DMS79 (cell line): ENCODE measurements at regions not wholly inside any gene's neighbourhood (a gene's known extent, or its start where the extent isn't known, plus 50 kb on each side); places are given as distances from the start of the nearest gene placed in this dataset.

ENCODE experiments used
- DNase-seq: peaks from one replicate; lab custom pipeline; 2025; lab: John Stamatoyannopoulos, UW

DNA sequence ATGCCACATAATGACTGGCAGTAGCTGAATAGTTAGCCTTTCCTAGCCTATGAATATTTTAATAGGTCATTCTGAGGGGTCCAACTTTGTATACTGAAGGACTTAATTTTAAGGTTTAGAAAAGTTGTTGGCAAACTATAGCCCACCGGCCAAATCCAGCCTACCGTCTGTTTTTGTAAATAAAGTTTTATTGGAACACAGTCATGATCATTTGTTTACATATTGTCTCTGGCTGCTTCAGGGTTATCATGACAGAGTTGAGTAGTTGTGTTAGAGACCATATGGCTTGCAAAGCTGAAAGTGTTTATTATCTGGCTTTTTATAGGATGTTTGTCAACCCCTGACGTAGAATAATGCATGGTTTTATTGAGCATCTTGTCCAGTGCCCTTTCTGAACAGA, 73.4 kb downstream of the NTMT2 start:
- no peak for DNase-seq

DNA sequence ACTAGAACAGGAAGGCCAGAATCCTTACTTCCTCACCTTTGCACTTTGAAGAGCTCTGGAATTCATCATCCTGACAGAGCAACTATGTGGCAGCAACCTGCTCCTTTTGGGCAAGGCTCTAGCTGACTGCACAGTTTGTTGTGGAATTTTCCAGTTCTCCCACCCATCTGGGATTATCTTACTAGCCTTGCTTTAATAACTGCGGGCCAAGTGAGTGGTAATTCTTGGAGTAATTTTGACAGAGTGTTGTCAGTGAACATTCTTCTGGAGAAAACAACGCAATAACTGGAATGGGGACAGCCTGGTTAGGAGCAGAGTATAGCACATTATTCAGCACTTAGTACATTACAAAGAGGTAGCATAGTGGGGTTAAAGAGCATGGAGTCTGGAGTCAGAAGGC, 75.3 kb downstream of the NTMT2 start:
- no peak for DNase-seq

DNA sequence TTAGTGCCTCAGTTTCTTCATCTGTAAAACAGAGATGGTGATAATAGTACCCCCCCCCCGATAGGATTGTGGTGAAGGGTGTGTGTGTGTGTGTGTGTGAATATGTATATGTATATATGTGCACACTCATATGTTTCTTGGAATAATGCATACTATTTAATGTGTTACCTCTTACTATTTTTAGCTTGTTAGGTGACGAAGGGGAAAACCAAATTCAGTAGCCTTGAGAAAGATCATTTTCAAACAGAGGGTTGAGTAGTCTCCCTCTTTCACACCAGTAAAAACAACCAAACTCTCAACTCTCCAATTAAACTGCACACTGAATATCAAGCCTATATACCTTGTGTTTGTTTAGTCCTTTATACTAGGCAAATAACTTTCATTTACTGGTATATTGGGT, 75.7 kb downstream of the NTMT2 start:
- no peak for DNase-seq

DNA sequence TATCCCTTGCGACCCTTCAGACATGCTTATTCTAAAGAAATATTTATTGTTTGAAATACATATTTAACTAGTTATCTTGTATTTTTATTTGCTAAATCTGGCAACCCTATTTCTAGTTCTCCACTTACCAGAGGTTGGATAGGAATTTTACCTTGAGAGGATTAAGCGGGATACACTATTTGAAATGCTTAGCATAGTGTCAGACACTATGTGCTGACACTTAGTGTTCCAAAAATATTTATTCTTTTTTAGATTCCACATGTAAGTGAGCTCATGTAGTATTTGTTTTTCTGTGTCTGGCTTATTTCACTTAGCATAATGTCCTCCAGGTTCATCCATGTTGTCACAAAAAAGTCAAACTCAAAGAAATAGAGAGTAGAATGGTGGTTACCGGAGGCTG, 78.7 kb downstream of the NTMT2 start:
- no peak for DNase-seq

DNA sequence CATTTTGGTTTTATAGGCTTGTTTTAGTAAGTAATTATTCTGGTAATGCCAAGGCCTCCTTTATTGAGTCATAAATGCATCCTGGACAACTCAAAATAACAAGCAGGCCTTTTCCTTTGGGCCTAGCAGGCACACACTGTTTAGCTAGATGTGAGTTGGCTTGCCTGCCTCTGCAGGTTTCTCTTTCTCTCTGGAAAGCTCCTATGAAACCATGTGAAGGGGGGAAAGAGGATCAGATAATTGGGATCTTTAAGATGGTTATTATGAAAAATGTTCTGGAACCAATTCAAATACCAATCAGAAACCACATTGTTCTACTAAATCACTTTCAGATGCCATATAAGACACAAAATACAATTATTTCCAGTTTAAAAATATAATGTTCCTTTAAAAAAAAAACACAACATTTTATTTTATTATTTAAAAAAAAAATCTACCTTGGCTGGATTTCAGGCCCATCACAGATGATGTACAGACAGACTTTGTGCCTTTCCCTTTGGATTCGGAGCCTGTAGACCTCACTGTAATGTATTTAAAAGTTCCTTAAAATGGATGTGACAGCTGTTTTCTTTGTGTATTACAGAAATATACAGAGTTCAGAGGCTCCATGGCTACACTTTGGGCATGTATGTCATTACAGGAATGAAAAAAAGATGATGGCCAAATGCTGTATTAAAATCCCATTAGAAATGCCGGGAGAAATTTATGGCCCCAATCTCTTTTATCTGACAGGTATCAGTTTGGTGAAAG, 80.2 kb downstream of the NTMT2 start:
- DNase-seq, result no peak

DNA sequence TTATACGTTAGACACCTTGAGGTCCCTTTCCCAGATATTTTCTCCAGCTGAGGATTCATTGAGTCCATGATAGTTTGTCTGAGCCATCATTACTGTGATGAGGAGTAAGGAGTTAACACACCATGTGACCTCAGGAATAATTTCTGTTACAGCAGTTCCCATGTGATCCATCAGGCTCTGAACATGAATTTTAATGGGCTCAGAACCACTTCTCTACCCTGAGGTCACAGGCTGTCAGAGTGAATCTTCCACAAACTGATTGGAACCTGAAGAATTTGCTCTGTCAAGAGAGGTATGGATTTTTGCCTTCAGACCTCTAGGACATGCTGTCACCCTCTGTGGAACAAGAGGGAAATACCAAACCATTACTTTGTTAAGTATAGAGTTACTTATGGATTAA, 81.0 kb downstream of the NTMT2 start:
- no peak for DNase-seq

DNA sequence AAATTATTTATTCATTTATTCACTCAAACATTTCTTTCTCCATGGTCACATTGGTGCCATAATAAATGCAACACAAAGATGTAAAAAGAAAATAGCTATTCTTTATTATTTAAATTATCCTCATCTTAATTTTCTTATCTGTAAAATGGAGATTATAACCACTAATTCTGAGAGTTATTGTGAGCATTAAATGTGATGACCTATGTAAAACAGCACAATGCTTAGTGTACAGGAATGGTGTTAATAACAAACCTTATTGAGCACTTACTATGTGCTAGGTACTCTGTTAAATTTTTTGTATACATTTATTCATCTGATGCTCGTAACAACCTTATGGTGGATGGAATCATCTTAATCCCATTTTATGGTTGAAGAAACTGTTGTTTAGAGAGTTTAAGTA, 84.6 kb downstream of the NTMT2 start:
- no peak for DNase-seq

DNA sequence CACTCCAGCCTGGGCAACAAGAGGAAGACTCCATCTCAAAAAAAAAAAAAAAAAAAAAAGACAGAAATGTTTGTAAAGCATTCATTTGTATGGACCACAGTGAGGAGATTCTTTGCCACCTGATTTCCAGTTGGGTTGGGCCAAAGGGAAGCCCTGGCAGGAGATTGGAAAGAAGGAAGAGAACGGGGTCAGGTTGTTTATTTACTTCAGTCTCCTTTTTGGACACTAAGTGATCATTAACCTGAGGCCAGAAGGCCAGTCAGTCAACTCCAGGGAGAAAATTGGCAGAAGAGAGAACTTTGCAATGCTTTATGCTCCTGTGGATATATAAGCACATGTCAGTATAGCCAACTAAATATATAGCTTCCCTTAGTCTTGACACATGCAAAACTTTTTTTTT, 85.9 kb downstream of the NTMT2 start:
- no peak for DNase-seq

DNA sequence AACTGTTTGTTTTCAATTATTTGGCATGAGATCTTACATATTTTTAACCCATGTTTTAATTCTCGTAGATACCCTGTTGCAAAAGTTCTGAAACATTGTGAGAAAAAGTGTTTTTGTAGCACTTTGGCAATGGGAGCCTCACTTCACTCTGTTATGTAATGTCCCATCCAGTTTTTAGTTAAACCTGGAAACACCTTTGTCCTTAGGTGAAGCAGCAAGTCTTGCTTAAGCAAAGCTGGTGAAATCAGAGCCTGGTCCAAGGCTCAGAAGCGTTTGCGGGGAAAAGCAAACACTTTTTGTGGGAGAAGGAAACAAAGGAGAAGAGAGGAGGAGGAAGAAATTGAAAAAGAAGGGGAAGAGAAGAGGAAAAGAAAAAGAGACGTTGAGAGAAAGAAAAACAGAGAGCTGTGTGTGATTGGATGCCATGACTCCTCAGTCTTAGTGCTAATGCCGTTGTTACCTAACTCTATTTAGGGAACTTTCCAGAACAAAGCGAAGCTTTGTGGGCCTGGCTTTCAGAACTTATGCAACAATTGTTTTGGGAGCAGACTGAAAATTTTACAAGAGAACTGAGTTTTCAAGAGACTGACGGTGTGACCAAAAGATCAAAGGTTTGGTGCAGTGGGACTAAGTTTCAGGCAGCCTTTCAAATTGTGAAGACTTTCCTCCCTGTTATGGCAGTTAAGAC, 93.1 kb downstream of the NTMT2 start:
- DNase-seq, result no peak

DNA sequence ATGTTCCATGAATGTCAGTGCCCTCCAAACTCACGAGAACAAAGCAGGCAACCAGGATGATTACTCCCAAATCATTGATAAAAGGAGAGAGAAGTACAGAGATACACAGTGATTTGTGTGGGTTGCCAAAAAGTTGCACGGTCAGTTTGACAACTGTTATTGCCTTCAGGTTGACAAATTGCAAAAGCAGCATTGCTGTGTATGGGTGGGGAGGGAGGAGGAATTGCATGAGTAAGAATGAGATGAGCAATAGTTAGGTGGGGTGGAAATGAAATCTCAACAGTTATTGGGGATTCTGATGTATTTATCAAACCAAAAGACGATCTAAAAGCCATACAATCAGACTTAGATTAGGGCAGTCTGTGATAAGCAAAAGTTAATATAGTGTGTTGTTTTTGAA, 93.7 kb downstream of the NTMT2 start:
- DNase-seq, result no peak

DNA sequence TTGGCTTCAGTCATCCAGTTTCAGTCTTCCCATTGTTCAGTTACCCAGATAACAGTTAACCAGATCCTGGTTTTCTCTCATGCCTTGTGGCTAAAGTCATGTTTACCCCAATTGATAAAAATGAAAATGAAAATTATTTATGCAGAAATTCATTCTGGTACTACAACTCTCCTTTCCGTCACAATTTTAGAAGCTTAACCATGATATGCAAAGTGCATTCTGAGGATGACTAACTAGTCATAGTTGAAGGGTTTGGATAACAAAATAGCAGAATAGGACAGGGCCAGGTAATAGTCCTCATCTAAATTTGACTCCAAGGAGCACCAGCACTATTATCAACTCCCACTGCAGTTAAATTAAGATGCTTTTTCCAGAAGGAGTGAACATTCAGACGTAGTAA, 94.7 kb downstream of the NTMT2 start:
- no peak for DNase-seq

DNA sequence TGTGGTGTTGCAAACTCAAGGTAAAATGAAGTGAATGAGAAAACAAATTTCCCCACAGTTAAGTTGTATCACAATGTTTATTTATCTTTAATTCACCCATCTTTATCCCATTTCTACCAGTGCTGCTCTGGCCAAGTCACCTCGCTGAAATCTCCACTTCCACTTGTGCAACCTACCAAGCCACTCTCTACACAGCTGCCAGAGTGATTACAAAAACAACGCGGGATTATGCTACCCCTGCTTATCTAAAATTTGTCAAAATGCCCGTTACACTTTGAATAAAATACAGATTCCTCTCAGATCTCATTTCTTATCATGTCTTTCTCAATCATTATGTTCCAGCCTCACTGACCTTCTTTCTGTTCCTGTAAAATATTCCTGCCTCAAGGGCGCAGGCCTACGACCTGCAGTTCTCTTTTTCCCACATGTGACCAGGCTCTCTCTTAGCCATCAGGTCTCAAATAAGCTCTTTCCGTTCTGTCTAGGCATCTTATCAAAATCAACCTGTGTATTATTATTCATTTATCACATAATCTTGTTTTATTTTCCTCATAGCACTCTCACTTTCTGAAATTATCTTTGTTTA, 95.6 kb downstream of the NTMT2 start:
- DNase-seq, result no peak

DNA sequence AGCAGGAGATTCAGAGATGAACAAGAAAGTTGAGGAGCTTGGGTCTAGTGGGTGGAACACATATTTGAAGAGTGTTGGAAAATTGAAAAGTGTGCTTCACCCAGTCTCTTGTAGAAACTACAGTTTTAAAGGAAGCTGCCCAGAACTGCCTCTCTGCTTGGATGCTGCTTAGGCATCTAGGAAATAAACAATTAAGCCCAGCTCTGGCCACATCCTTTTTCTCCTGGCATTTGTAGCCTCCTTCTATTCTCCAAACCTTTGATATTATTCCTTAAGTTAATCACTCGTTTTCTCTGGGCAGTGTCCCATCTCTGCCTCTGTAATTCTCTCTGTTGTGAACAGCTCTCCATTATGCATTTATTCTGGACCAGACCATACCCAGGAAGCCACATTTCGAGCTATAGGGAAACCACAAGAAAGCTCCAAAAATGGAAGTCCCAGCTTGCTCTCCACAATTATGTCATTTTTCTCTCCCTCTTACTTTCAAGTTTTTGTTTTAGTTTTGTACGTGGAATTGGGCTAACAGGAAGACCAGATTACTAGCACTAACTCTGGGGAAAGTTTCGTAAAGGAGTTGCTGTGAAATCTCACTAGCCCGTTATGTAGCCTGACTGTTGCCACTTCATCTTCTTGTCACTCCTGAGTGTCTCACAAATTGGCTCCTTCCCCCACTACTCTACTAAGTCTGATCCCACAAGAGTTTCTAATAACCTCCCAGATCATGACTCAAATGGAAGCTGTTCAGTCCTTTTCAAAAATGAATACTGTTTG, 102.2 kb downstream of the NTMT2 start:
- DNase-seq, result no peak

DNA sequence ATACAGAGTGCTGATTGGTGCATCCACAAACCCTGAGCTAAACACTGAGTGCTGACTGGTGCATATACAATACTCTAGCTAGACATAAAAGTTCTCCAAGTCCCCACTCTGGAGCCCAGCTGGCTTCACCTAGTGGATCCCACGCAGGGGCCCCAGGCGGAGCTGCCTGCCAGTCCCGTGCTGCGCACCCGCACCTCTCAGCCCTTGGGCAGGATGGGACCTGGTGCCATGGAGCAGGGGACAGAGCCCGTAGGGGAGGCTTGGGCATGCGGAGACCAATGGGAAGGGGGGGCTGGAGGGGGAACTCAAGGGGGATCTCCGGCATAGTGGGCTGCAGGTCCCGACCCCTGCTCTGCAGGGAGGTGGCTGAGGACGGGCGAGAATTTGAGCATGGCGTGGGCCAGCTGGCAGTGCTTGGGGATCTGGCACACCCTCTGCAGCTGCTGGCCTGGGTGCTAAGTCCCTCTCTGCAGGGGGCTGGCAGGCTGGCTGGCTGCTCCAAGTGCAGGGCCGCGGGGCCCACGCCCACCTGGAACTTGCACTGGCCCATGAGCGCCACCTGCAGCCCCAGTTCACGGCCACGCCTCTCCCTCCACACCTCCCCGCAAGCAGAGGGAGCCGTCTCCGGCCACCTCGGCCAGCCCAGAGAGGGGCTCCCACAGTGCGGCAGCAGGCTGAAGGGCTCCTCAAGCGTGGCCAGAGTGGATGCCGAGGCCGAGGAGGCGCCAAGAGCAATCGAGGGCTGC, 104.9 kb downstream of the NTMT2 start:
- DNase-seq, result no peak

DNA sequence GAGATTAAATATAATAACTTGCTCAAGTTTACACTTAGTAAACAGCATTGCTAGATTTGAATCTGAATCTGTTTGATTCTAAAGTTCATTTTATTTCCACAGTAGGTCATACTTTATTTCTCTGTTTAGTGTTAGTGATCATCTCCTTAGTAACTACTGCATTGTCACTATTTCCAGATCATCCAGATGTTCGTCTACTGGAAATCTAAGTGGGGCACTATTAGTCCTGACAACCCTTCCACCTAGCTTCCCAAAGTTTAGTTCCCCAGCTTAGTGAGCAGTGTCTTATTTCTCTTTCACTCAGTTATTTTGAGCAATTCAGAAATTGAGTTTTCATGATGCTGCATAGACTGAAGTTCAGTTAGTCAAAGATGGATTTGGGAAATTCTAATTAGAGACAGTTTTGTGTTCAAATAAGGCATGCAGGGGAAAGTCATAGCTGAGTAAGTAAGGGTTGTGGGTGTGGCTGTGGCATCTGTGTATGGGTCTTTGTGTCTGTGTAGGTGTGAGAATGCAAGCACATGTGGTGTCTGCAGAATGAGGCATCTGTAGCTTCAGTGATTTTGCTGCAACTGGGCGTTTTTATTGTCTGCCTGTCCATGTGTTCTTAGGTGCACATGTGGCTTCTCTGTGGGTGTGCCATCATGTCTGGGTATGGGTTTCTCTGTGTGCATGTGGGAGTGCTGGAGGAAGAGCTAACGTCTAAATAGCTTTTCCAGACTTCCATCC, 107.3 kb downstream of the NTMT2 start:
- no peak for DNase-seq

DNA sequence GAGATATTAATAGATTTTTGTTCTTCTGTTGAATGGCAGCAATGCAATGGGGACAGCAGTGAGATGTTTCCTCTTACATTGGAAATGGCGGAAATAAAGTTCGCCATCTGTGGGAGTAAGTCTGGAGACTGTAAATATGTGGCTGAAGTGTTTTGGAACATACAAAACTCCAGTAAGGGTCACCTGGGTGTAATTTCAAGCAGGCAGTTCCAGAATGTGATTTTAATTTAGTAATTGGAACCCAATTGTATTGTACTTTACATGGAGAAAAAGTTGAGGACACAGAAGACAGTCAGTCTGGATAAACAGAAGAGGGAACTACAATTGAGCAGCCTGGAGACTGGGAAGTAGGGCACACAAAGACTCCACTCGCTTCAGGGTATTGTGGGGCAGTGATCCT, 108.6 kb downstream of the NTMT2 start:
- no peak for DNase-seq

DNA sequence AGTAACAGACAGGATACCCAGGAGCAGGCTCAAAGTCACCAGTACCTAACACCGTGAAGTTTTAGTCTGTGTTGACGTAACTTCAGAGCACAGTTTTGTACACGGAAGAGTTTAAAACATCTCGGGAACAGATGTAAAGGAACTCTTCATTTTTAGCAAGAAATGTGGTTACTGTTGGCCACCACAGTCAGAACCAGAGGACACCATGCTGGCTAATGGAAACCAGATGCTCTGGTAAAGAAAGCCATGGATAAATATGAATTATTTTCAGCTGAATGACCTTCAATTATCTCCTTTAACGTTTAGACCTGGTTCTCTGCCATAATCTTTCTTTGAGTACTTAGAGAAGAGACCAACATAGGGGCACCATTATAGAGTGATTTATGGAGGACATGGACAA, 115.9 kb downstream of the NTMT2 start:
- no peak for DNase-seq

DNA sequence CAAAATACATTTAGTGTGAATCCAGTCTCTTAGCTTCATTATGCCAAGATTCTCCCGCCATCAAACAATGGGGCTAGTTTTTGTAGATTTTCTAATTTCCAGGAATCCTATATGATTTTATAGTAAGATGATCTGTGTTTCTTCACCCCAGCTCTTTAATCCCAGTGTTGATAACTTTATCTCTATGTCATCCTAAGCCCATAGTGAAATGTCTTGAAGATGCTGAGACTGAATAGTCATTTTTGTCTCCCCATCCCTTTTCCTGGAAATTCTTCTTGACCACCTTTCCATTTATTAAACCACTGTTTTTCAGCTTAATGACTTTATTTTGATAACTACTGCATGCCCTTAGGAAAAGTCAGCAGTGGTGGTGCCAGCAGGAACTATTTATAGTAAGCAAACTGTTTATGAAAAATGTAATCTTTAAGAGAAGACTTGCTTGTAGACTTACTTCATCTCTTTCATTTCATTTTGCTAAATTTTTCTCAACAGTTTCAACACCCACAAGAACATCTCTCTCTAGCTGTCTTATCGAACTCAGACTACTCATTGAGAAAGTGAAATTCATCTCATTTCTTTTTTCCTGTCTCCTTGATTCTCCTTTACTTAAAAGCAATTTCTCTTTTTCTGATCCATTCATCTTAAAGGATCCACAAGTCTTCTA, 116.6 kb downstream of the NTMT2 start:
- no peak for DNase-seq

DNA sequence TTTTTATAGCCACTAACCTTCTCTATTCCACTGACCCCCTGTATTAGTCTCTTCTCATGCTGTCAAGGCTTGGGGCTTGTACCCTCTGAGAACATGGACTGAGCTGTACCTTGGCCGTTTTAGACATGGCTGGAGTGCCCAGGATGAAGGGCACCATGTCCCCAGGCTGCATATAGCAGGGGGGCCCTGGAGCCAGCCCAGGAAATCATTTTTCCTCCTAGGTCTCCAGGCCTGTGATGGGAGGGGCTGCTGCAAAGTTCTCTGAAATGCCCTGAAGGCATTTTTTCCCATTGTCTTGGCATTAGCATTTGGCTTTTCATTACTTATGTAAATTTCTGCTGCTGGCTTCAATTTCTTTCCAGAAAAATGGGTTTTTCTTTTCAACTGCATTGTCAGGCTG, 119.5 kb downstream of the NTMT2 start:
- DNase-seq, result no peak

DNA sequence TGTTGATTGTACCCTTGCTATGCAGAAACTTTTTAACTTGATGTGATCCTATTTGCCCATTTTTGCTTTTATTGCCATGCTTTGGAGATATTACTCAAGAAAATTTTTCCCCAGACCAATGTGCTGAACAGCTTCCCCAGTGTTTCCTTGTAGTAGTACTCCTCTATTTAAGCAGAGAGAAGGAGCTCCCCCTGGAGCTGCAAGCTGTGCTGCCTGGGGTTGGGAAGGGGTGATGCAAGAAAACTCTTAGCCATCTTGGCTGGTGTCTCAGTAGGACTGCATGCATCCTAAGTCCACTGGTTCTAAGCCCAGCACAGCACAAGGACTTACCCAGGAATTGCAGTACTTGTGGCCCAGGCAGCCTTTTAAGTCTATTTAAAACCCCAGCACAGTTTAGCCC, 121.6 kb downstream of the NTMT2 start:
- no peak for DNase-seq
